NOMO-1 treated with dmso at 0.1 percent for 144 hours (cell line): ENCODE measurements at regions not wholly inside any gene's neighbourhood (a gene's known extent, or its start where the extent isn't known, plus 50 kb on each side); places are given as distances from the start of the nearest gene placed in this dataset.
A peak's percentile ranks its signal among the peaks of the same experiment; 100 is the strongest.
"Not testable (repeated sequence)": the region's sequence is repeated elsewhere in the genome, so short reads cannot be mapped to it uniquely, and the experiment has no call there.

Experiments
- DNase-seq: peaks from one replicate; lab custom pipeline; 2025; ENCODE audit not compliant: unreplicated experiment; lab: John Stamatoyannopoulos, UW

- not testable (repeated sequence) for DNase-seq
Measured at GRCh38 chr1:228611707-228612106, 123.6 kb upstream of the RHOU start.

- DNase-seq = not testable (repeated sequence)
Measured at GRCh38 chr1:228622002-228622716, 113.1 kb upstream of the RHOU start.

- DNase-seq = not testable (repeated sequence)
Measured at GRCh38 chr1:228626481-228626880, 108.8 kb upstream of the RHOU start.

GRCh38 chr1:228632858-228633257 is 102.4 kb upstream of the RHOU start:
- not testable (repeated sequence) for DNase-seq

GRCh38 chr1:228635304-228635703 is 100.0 kb upstream of the RHOU start:
- DNase-seq = not testable (repeated sequence)

- DNase-seq = not testable (repeated sequence)
Measured at GRCh38 chr1:228637529-228637928, 97.8 kb upstream of the RHOU start.

GRCh38 chr1:228646717-228647522 is 88.4 kb upstream of the RHOU start:
- peak; percentile 61 for DNase-seq

GRCh38 chr1:228647523-228648444 is 87.5 kb upstream of the RHOU start:
- no peak for DNase-seq

GRCh38 chr1:228648647-228649383 is 86.5 kb upstream of the RHOU start:
- no peak for DNase-seq

- DNase-seq = no peak
Measured at GRCh38 chr1:228650141-228650540, 85.1 kb upstream of the RHOU start.

- no peak for DNase-seq
Measured at GRCh38 chr1:228650946-228651345, 84.3 kb upstream of the RHOU start.

GRCh38 chr1:228652116-228652515 is 83.2 kb upstream of the RHOU start:
- no peak for DNase-seq

- DNase-seq = not testable (repeated sequence)
Measured at GRCh38 chr1:228653057-228653456, 82.2 kb upstream of the RHOU start.

GRCh38 chr1:228653748-228654147 is 81.5 kb upstream of the RHOU start:
- DNase-seq = no peak

- DNase-seq = no peak
Measured at GRCh38 chr1:228655796-228656394, 79.4 kb upstream of the RHOU start.

GRCh38 chr1:228662007-228662689 is 73.1 kb upstream of the RHOU start:
- not testable (repeated sequence) for DNase-seq

- peak; percentile 46 for DNase-seq
Measured at GRCh38 chr1:228664399-228664914, 70.8 kb upstream of the RHOU start.

GRCh38 chr1:228666686-228667623 is 68.3 kb upstream of the RHOU start:
- no peak for DNase-seq
